Activated CD4-positive, CD25-positive, alpha-beta regulatory T cell treated with anti-CD3 and anti-CD28 coated beads, Interleukin-2, amount 50 U/mL, for 24 hours (primary cell): ENCODE measurements at regions not wholly inside any gene's neighbourhood (a gene's known extent, or its start where the extent isn't known, plus 50 kb on each side); places are given as distances from the start of the nearest gene placed in this dataset.
"Not testable (repeated sequence)": the region's sequence is repeated elsewhere in the genome, so short reads cannot be mapped to it uniquely, and the experiment has no call there.

ENCODE experiments used
- ATAC-seq, 2 donors: fragments of 150-1000 bp; cut with Tn5 transposase; one replicate each; pipeline ENCODE4 v1.10.0; 2021; ENCODE audit warnings: mild to moderate bottlenecking in 1 of 2, moderate library complexity in 1 of 2

- ATAC-seq: not testable (repeated sequence)
Observed at GRCh38 chr2:132220589-132220988, 58.8 kb upstream of the ANKRD30BL start.

- ATAC-seq: not testable (repeated sequence)
Observed at GRCh38 chr2:132221886-132222285, 60.1 kb upstream of the ANKRD30BL start.

- ATAC-seq: no peak
Observed at GRCh38 chr2:132252191-132252893, 90.6 kb upstream of the ANKRD30BL start.

- ATAC-seq: no peak
Observed at GRCh38 chr2:132252894-132253264, 91.1 kb upstream of the ANKRD30BL start.

GRCh38 chr2:132253496-132254305 lies 91.9 kb upstream of the ANKRD30BL start:
- no peak for ATAC-seq

- ATAC-seq: not testable (repeated sequence)
Observed at GRCh38 chr2:132254306-132254919, 92.7 kb upstream of the ANKRD30BL start.

GRCh38 chr2:132255714-132256113 lies 94.0 kb upstream of the ANKRD30BL start:
- no peak for ATAC-seq

GRCh38 chr2:132256251-132256902 lies 94.6 kb upstream of the ANKRD30BL start:
- ATAC-seq: no peak

- not testable (repeated sequence) for ATAC-seq
Observed at GRCh38 chr2:132256903-132257300, 95.2 kb upstream of the ANKRD30BL start.

GRCh38 chr2:132257301-132258171 lies 95.8 kb upstream of the ANKRD30BL start:
- not testable (repeated sequence) for ATAC-seq

GRCh38 chr2:132259276-132259675 lies 97.5 kb upstream of the ANKRD30BL start:
- ATAC-seq: not testable (repeated sequence)

- ATAC-seq: not testable (repeated sequence)
Observed at GRCh38 chr2:132265595-132265994, 103.8 kb upstream of the ANKRD30BL start.

GRCh38 chr2:132267105-132267497 lies 105.3 kb upstream of the ANKRD30BL start:
- ATAC-seq: peak in 1 of 2 donors; percentile 17

GRCh38 chr2:132267498-132268283 lies 105.9 kb upstream of the ANKRD30BL start:
- not testable (repeated sequence) for ATAC-seq

GRCh38 chr2:132268284-132268976 lies 106.7 kb upstream of the ANKRD30BL start:
- ATAC-seq: peak in 1 of 2 donors; percentile 36

GRCh38 chr2:132268977-132269523 lies 107.3 kb upstream of the ANKRD30BL start:
- no peak for ATAC-seq

- no peak for ATAC-seq
Observed at GRCh38 chr2:132270255-132270654, 108.5 kb upstream of the ANKRD30BL start.

- ATAC-seq: no peak
Observed at GRCh38 chr2:132270981-132271546, 109.3 kb upstream of the ANKRD30BL start.

- not testable (repeated sequence) for ATAC-seq
Observed at GRCh38 chr2:132271794-132272193, 110.0 kb upstream of the ANKRD30BL start.

GRCh38 chr2:132272713-132273112 lies 111.0 kb upstream of the ANKRD30BL start:
- no peak for ATAC-seq
